HG03159 (cell line): ENCODE measurements at regions not wholly inside any gene's neighbourhood (a gene's known extent, or its start where the extent isn't known, plus 50 kb on each side); places are given as distances from the start of the nearest gene placed in this dataset.

Experiments
- ATAC-seq: cut with Tn5 transposase; IDR thresholded peaks from one replicate; pipeline ENCODE4 v1.9.1; 2021; ENCODE audit warnings: mild to moderate bottlenecking, moderate library complexity; ENCODE audit not compliant: unreplicated experiment

DNA sequence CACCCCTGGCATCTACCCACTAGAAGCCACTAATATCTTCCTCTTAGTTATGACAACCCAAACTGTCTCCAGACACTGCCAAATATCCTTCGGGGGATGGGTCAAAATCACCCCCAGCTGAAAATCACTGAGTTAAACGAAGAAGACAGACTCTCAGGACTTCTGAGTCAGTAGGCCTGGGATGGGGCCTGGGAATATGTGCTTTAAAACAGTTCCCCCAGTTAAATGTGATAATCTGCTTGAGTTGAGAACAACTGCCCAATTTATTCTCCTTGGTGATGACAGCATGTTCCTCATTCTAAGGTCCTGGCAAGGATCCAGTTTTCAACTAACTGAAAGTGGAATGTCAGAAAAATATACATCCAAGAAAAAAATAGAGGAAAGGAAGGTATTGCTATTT is 52.4 kb downstream of the CBLL2 start:
- no peak for ATAC-seq

GRCh38 chrX:22329783-22330182 is 57.1 kb downstream of the CBLL2 start:
- ATAC-seq: no peak

GRCh38 chrX:22338740-22339139 is 66.0 kb downstream of the CBLL2 start:
- no peak for ATAC-seq

DNA sequence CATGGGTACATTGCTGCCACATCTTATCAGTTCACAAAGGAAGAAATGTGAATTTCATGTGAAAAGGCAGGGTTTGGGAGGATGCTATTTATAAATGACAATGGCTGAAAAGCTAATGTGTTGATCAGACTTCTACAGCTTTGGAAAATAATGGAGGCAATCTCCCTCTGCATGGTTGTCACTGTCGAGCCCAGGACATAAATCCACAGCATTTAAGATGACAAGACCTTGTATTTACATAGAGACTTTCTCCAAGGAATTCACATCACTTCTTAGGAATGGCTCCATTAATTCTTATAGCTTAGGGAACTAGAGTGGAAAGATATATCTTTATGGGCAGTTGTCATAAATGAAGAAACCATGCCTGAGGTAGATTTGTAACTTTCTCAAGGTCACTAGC is 66.7 kb downstream of the CBLL2 start:
- ATAC-seq: no peak

- no peak for ATAC-seq
Observed at GRCh38 chrX:22340022-22340616, 67.4 kb downstream of the CBLL2 start.

DNA sequence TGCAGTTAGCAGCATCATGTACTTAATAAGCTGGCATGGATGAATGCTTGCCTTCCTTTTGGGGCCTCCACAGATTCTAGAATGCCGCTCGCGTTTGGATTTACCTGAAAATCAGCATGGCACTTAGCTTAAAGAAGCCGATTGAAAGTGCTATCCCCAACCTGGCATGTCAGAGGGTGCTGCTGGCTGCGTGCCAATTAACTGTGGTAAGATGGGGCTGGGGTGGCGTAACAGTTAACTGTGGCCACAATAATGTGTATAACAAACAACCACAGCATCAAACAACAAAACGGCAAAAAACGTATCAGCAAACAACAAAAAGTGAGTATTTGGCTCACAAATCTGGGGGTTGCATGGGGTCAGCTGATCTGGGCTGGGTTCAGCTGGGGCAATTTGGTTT is 70.5 kb downstream of the CBLL2 start:
- no peak for ATAC-seq

GRCh38 chrX:22345884-22346283 is 73.2 kb downstream of the CBLL2 start:
- no peak for ATAC-seq

DNA sequence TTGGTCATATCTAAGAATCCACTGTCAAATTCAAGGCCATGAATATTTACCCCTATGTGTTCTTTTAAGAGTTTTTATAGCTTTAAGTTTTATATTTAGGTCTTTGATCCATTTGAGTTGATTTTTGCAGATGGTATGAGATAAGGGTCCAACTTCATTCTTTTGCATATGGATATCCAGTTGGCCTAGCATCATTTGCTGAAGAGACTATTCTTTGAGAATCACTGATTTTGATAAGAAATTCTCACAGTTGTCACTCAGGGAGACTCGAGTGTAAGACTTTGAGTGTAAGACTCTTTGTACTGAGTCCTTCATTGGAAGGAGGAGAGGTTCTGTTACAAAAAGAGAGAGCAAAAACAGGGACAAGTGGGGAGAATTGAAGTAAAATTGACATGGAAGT is 74.8 kb downstream of the CBLL2 start:
- no peak for ATAC-seq

DNA sequence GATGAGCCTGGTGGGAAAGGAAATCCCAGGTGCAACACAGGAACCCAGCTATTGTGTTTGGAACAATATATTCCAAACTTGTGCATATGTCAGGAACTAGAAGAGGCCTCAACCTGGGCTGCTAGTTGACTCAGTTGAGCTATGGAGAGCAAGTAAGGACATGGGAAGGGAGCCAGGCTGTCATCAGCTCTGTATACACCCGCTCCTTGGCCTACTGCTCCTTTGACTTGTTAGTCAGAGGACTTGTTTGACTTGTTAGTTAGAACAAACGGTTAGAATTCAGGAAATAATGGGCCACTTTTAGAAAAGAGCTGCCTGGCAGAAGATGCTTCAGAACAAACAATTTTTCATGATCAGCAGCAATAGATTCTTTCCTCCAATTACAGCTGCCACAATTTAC is 76.4 kb downstream of the CBLL2 start:
- no peak for ATAC-seq

GRCh38 chrX:22351076-22351475 is 78.4 kb downstream of the CBLL2 start:
- no peak for ATAC-seq

GRCh38 chrX:22351966-22352365 is 79.3 kb downstream of the CBLL2 start:
- ATAC-seq: no peak

- ATAC-seq: no peak
Observed at GRCh38 chrX:22357621-22358020, 84.9 kb downstream of the CBLL2 start.

GRCh38 chrX:22360129-22360528 is 87.4 kb downstream of the CBLL2 start:
- ATAC-seq: no peak

DNA sequence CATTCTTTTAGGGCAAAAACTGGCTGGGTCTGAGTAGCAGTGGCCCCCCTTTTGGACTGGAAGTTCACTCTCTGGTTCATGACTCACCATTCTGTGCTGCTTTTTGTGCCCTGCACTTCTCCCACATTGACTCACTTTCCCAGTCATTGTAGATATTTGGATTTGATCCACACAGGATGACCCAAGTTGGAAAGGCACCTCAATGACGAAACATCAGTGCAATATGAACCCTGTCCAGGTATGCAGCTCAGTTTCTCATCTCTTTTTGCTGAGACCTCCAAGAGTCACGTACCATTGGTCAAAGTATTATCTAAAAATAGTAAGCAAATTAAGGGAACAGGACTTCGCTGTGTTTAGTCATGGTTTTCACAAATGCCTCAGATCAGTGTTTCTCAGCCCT is 92.7 kb downstream of the CBLL2 start:
- no peak for ATAC-seq

DNA sequence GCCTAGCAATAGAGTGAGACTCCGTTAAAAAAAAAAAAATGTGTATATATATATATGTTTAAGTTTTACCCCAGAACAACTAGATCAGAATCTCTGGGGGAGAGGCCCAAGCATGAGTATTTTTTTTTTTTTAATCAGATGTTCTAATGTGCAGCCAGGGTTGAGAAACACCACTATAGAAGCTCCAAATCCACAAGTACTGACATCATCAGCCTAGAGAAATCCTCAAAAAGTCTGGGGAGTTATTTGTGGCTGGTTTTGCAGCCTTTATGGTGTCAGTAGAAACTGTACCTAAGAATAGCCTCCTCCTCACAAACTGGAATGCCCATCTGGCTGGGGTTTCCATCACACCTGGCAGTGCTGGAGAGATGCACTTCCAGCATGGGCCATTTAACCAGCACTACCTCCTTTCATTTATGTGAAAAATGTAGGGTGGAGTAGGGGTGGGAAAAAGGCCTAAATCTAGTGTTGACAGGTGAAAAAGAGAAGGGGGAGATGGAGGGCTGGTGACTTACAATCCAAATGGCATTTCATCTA is 93.5 kb downstream of the CBLL2 start:
- ATAC-seq: no peak

DNA sequence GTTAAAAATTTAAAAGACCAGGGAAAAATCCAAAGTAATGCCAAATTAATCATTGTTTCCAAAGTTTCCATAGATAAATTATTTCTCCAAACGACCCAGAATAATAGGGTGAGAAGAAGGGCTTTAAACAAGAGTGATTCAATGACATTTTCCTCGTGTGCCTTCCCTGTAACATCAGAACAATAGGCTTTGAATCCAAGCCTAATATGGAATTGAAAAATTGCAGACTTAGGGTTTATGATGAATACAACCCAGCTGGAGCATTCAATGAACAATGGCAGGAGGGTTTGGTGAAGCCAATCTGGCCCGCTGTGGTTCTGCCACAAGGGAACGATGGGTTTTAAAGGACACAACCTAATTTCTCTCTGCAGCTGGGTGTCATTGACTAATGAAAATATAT is 94.2 kb downstream of the CBLL2 start:
- no peak for ATAC-seq

- ATAC-seq: no peak
Observed at GRCh38 chrX:22373094-22373493, 100.4 kb downstream of the CBLL2 start.

DNA sequence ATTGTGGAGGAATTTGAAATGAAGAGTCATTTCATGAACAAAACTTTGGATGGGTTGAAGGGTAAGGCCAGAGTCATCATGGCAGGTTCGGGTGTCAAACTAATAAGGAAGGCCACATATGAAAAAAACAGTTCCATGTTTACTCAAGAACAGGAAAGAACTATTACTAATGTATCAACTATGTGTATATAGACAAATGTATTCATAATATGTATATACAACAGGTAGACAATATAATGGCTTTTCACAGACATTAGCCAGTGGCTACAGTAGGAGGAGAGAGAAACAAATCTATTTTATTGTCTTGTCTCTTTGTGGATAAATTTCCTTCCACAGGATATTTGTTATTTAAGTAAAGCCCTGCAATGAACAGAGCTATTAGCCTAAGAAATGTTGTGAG is 101.1 kb downstream of the CBLL2 start:
- ATAC-seq: no peak

DNA sequence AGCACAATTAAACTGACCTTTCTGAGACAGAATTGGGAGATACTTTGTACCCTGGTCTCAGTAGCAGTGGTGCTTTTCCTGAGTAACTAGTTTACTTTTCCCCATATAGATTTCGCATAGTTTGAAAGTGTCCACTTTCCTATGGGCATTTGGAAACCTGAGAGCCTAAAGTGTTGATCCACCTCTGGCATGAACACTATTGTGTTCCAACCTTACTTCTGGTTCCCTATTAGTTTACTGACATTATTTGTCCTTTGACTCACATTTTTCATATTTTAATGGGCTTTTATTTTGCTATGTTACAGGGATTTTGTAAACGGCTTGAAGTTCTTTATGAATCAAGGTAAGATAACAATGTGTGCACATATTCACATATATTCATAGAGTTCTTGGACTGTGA is 103.7 kb downstream of the CBLL2 start:
- ATAC-seq: no peak

DNA sequence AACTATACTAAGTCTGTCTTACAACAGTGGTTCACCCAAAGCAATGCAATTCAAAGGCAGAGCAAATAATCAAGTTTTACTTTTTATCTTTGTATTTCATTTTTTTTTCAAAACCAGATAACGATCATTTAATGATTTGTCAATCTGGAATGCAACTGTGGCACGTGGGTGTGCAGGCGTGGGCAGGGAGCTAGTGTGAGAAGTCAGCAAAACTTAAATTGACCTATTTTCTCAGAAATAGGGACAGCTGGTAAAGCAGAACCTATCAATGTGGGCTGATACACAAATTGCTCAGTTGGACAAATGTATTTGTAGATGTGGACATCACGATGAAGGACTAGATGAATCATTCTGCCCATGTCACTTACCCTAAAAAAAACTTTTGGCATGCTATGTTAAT is 105.6 kb downstream of the CBLL2 start:
- ATAC-seq: no peak

GRCh38 chrX:22383988-22384387 is 111.3 kb downstream of the CBLL2 start:
- no peak for ATAC-seq

GRCh38 chrX:22389556-22390179 is 117.0 kb downstream of the CBLL2 start:
- no peak for ATAC-seq
